Suprapubic skin (tissue), 4 donors: ENCODE measurements at regions not wholly inside any gene's neighbourhood (a gene's known extent, or its start where the extent isn't known, plus 50 kb on each side); places are given as distances from the start of the nearest gene placed in this dataset.

ENCODE experiments used
- DNase-seq, 2 donors: peaks; one replicate each; pipeline ENCODE4 v3.0.0-alpha.2; 2019; ENCODE audit warnings: low spot score in 2 of 2
- H3K27ac ChIP-seq: fragments of 200-600 bp; sonication (generic); one replicate; pipeline ENCODE4 v1.5.1; 2019
- H3K27me3 ChIP-seq: fragments of 200-600 bp; sonication (generic); one replicate; pipeline ENCODE4 v1.5.1; 2019
- H3K36me3 ChIP-seq: fragments of 200-600 bp; sonication (generic); one replicate; pipeline ENCODE4 v1.5.1; 2019
- H3K4me1 ChIP-seq: fragments of 200-600 bp; sonication (generic); one replicate; pipeline ENCODE4 v1.5.1; 2019
- H3K4me3 ChIP-seq: fragments of 200-600 bp; sonication (generic); one replicate; pipeline ENCODE4 v1.5.1; 2019; ENCODE audit warnings: mild to moderate bottlenecking
- H3K9me3 ChIP-seq: fragments of 200-600 bp; sonication (generic); one replicate; pipeline ENCODE4 v1.5.1; 2019
- CTCF ChIP-seq, 2 donors: fragments of 200-600 bp in 1 of 2; fragments of 450-650 bp in 1 of 2; sonication (generic) in 1 of 2; IDR thresholded peaks; one replicate each; pipeline ENCODE4 v1.5.1; 2016 to 2019; ENCODE audit warnings: antibody characterized with exemption in 2 of 2, mild to moderate bottlenecking in 1 of 2, moderate library complexity in 1 of 2
- EP300 ChIP-seq: sonication (generic); formaldehyde crosslinking; IDR thresholded peaks from one replicate; pipeline ENCODE4 v1.6.1; 2017; ENCODE audit warnings: antibody characterized with exemption
- POLR2A ChIP-seq, 2 donors: fragments of 450-650 bp; IDR thresholded peaks; one replicate each; pipeline ENCODE4 v1.6.1; 2017; ENCODE audit warnings: antibody characterized with exemption in 2 of 2, mild to moderate bottlenecking in 2 of 2, moderate library complexity in 2 of 2
- POLR2AphosphoS5 ChIP-seq, 3 donors: sonication (generic); formaldehyde crosslinking; IDR thresholded peaks; one replicate each; pipeline ENCODE4 v1.6.1; 2017; ENCODE audit warnings: antibody characterized with exemption in 3 of 3
- WGBS: methylation state at CpG from one replicate; pipeline ENCODE4 v1.1.5; 2018; 5-methylcytosine and 5-hydroxymethylcytosine counted together

- Histone ChIP-seq H3K4me1 (peaks cover 7% of the 10 kb centered on the region), H3K36me3 (no peaks in the 10 kb centered on the region), H3K9me3 (no peaks in the 10 kb centered on the region), H3K4me3 (no peak overlapping the region), H3K27ac (no peak overlapping the region), H3K27me3 (no peaks in the 10 kb centered on the region)
- TF ChIP-seq POLR2AphosphoS5 (IDR thresholded peaks at IDR 0.05): no peak
- no peak for TF ChIP-seq CTCF (IDR thresholded peaks at IDR 0.05)
- no peak for TF ChIP-seq POLR2A (IDR thresholded peaks at IDR 0.05)
- TF ChIP-seq EP300: no peak
- DNase-seq: no peak
Observed at GRCh38 chr12:77351860-77352259, 286.5 kb upstream of the E2F7 start.

- H3K36me3 ChIP-seq: no peaks in the 10 kb centered on the region
- DNase-seq: no peak
- H3K9me3 ChIP-seq: no peaks in the 10 kb centered on the region
- H3K27me3 ChIP-seq: no peaks in the 10 kb centered on the region
- TF ChIP-seq CTCF (IDR thresholded peaks at IDR 0.05): no peak
- no peak for TF ChIP-seq POLR2AphosphoS5 (IDR thresholded peaks at IDR 0.05)
- TF ChIP-seq POLR2A (IDR thresholded peaks at IDR 0.05): no peak
- no peak for TF ChIP-seq EP300
- 67% methylated on average over 7 of the region's 7 CpGs for WGBS
- no peak overlapping the region for H3K27ac ChIP-seq
- no peak overlapping the region for H3K4me3 ChIP-seq
- H3K4me1 ChIP-seq: peaks cover 18% of the 10 kb centered on the region
Observed at GRCh38 chr12:77349689-77350370, 284.5 kb upstream of the E2F7 start.

GRCh38 chr12:77347017-77347416 lies 281.6 kb upstream of the E2F7 start:
- Histone ChIP-seq H3K9me3 (no peaks in the 10 kb centered on the region), H3K4me3 (no peak overlapping the region), H3K4me1 (peaks cover 27% of the 10 kb centered on the region), H3K27ac (no peak overlapping the region), H3K27me3 (no peaks in the 10 kb centered on the region), H3K36me3 (no peaks in the 10 kb centered on the region)
- TF ChIP-seq CTCF (IDR thresholded peaks at IDR 0.05): no peak
- 71% methylated on average over 2 of the region's 2 CpGs for WGBS
- no peak for DNase-seq

- H3K9me3 ChIP-seq: no peaks in the 10 kb centered on the region
- H3K27me3 ChIP-seq: no peaks in the 10 kb centered on the region
- H3K4me3 ChIP-seq: no peak overlapping the region
- DNase-seq: no peak
- 58% methylated on average over 1 of the region's 1 CpG for WGBS
- TF ChIP-seq EP300: no peak
- TF ChIP-seq POLR2AphosphoS5 (IDR thresholded peaks at IDR 0.05): no peak
- no peak for TF ChIP-seq CTCF (IDR thresholded peaks at IDR 0.05)
- TF ChIP-seq POLR2A (IDR thresholded peaks at IDR 0.05): no peak
- H3K36me3 ChIP-seq: no peaks in the 10 kb centered on the region
- H3K27ac ChIP-seq: no peak overlapping the region
- peaks cover 27% of the 10 kb centered on the region for H3K4me1 ChIP-seq
Observed at GRCh38 chr12:77345336-77345735, 280.0 kb upstream of the E2F7 start.

GRCh38 chr12:77344651-77345050 lies 279.3 kb upstream of the E2F7 start:
- WGBS: 71% methylated on average over 1 of the region's 1 CpG
- H3K27me3 ChIP-seq: no peaks in the 10 kb centered on the region

More at GRCh38 chr12:77344651-77345050, 279.3 kb upstream of the E2F7 start:
- H3K36me3 ChIP-seq: no peaks in the 10 kb centered on the region
- DNase-seq: no peak
- TF ChIP-seq CTCF (IDR thresholded peaks at IDR 0.05) (no peak), POLR2A (IDR thresholded peaks at IDR 0.05) (no peak)
- H3K27ac ChIP-seq: no peak overlapping the region
- no peak overlapping the region for H3K4me3 ChIP-seq
- H3K9me3 ChIP-seq: no peaks in the 10 kb centered on the region
- peaks cover 27% of the 10 kb centered on the region for H3K4me1 ChIP-seq
